ENCODE measurements at regions not wholly inside any gene's neighbourhood (a gene's known extent, or its start where the extent isn't known, plus 50 kb on each side); places are given as distances from the start of the nearest gene placed in this dataset.
"Not testable (repeated sequence)": the region's sequence is repeated elsewhere in the genome, so short reads cannot be mapped to it uniquely, and the experiment has no call there.

- DNase-seq = no peak
Measured at GRCh38 chr3:81816473-81817250, 55.2 kb upstream of the GBE1 start.

GRCh38 chr3:81812098-81812497 lies 50.7 kb upstream of the GBE1 start:
- DNase-seq = not testable (repeated sequence)

Data from activated CD8-positive, alpha-beta memory T cell treated with anti-CD3 and anti-CD28 coated beads, Interleukin-2, amount 50 U/mL, for 48 hours (primary cell).